ENCODE measurements at regions not wholly inside any gene's neighbourhood (a gene's known extent, or its start where the extent isn't known, plus 50 kb on each side); places are given as distances from the start of the nearest gene placed in this dataset.

DNA sequence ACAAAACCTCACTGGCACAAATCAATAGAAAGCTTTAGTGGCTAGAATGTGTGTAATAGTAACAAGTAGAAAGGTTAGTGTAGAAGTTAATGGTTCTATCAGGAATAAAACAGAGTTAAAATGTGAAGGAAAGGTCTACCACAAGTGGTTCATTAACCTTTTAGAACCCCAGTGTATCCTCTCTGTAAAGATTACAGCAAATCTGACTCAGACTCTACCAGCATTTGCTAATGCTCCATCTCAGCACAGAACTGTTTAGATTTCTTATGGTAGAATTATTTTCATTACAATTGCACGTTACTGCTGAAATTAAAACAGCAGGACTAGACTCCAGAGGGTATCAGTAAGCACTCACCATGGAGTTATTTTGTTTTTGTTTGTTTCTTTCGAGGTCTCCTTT lies 609.0 kb upstream of the LMO3 start:
- TF ChIP-seq GATA3 (IDR thresholded peaks at IDR 0.05; ENCODE audit: low read depth, low read length) (no peak), GATA2 (IDR thresholded peaks at IDR 0.05; ENCODE audit: low read depth, low read length) (no peak)
